ENCODE measurements at regions not wholly inside any gene's neighbourhood (a gene's known extent, or its start where the extent isn't known, plus 50 kb on each side); places are given as distances from the start of the nearest gene placed in this dataset.

- Histone ChIP-seq H2AFZ (ENCODE audit: insufficient read depth, low read depth, low read length, poor library complexity, severe bottlenecking) (no peak overlapping the region), H3K27ac (ENCODE audit: low read depth in 1 of 2, low read length in 2 of 2) (no peak overlapping the region), H3K4me3 (replicated peaks in 1 of 3; ENCODE audit: low read depth in 2 of 3, low read length in 3 of 3) (no peak overlapping the region), H3K4me2 (replicated peaks; ENCODE audit: extremely low read depth, low read length, poor library complexity, severe bottlenecking) (no peak overlapping the region), H3K27me3 (ENCODE audit: control insufficient read depth in 2 of 2, insufficient read depth in 2 of 2, low read length in 2 of 2) (no peaks in the 10 kb centered on the region), H3K36me3 (replicated peaks in 1 of 2; ENCODE audit: control insufficient read depth in 1 of 2, insufficient read depth in 2 of 2, low read length in 2 of 2) (no peaks in the 10 kb centered on the region), H4K20me1 (ENCODE audit: insufficient read depth, low read length) (no peaks in the 10 kb centered on the region), H3K9ac (ENCODE audit: insufficient read depth, low read length, poor library complexity, severe bottlenecking) (no peak overlapping the region), H3K79me2 (ENCODE audit: insufficient read depth, low read length) (no peaks in the 10 kb centered on the region), H3K9me3 (replicated peaks in 1 of 2; ENCODE audit: control insufficient read depth in 1 of 2, insufficient read depth in 1 of 2, low read length in 2 of 2) (peaks cover 0 to 5% of the 10 kb centered on the region in 2 donors), H3K4me1 (ENCODE audit: control insufficient read depth in 1 of 2, insufficient read depth in 2 of 2, low read length in 2 of 2) (no peaks in the 10 kb centered on the region)
- Mint-ChIP-seq H3K36me3 (no peaks in the 10 kb centered on the region), H3K27me3 (ENCODE audit: low read depth in 3 of 3) (peaks cover 2 to 6% (median 2%) of the 10 kb centered on the region in 3 donors), H3K27ac (no peak overlapping the region), H3K4me1 (no peaks in the 10 kb centered on the region), H3K9me3 (peaks cover 0 to 9% (median 4%) of the 10 kb centered on the region in 7 donors), H3K4me3 (no peak overlapping the region)
- WGBS (ENCODE audit: insufficient coverage): 88% methylated on average over 2 of the region's 2 CpGs
- no peak for DNase-seq
- intact Hi-C loops (cut with micrococcal nuclease): no loop called here
- TF ChIP-seq, protein P1, sequence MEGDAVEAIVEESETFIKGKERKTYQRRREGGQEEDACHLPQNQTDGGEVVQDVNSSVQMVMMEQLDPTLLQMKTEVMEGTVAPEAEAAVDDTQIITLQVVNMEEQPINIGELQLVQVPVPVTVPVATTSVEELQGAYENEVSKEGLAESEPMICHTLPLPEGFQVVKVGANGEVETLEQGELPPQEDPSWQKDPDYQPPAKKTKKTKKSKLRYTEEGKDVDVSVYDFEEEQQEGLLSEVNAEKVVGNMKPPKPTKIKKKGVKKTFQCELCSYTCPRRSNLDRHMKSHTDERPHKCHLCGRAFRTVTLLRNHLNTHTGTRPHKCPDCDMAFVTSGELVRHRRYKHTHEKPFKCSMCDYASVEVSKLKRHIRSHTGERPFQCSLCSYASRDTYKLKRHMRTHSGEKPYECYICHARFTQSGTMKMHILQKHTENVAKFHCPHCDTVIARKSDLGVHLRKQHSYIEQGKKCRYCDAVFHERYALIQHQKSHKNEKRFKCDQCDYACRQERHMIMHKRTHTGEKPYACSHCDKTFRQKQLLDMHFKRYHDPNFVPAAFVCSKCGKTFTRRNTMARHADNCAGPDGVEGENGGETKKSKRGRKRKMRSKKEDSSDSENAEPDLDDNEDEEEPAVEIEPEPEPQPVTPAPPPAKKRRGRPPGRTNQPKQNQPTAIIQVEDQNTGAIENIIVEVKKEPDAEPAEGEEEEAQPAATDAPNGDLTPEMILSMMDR (IDR thresholded peaks at IDR 0.05): no peak
Measured at GRCh38 chr9:1910269-1910811, 104.8 kb upstream of the SMARCA2 start.

DNA sequence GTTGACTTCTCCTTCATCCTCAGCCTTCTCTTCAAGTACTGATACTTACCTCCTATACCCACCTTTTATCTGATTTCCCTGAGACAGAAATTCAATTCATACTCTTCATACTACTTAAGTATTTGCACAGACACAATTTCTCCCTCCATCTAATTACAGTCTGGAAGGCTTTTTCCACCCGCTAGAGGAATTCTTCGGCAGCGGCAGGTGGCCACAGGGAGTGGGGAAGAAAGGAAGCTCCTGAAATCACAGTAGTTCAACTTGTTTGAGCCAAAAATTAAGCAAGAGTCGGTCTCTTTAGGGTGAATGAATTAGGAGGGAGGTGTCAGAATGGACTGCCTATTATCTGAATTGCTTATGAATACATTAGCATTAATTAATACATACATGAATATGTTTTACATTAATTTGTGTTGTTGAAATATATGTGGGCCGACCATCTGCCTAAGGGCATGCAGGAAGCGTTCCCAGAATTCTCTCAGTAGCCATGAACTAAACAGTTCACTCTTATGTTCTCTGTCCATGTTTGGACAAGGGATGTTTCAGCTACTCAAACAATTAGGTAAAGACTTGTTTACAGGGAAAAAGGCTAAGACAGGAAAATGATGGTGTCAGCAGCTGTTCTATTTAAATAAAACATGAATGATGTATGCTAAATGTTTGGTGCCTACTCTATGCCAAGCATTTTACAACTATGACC is 101.4 kb upstream of the SMARCA2 start:
- Histone ChIP-seq H3K36me3 (replicated peaks in 1 of 2; ENCODE audit: control insufficient read depth in 1 of 2, insufficient read depth in 2 of 2, low read length in 2 of 2) (no peaks in the 10 kb centered on the region), H3K9ac (ENCODE audit: insufficient read depth, low read length, poor library complexity, severe bottlenecking) (no peak overlapping the region), H3K4me2 (replicated peaks; ENCODE audit: extremely low read depth, low read length, poor library complexity, severe bottlenecking) (no peak overlapping the region), H3K4me1 (ENCODE audit: control insufficient read depth in 1 of 2, insufficient read depth in 2 of 2, low read length in 2 of 2) (no peaks in the 10 kb centered on the region), H3K27ac (ENCODE audit: low read depth in 1 of 2, low read length in 2 of 2) (no peak overlapping the region), H3K4me3 (replicated peaks in 1 of 3; ENCODE audit: low read depth in 2 of 3, low read length in 3 of 3) (no peak overlapping the region), H3K27me3 (ENCODE audit: control insufficient read depth in 2 of 2, insufficient read depth in 2 of 2, low read length in 2 of 2) (no peaks in the 10 kb centered on the region), H3K9me3 (replicated peaks in 1 of 2; ENCODE audit: control insufficient read depth in 1 of 2, insufficient read depth in 1 of 2, low read length in 2 of 2) (peaks cover 0 to 3% of the 10 kb centered on the region in 2 donors), H2AFZ (ENCODE audit: insufficient read depth, low read depth, low read length, poor library complexity, severe bottlenecking) (no peak overlapping the region), H4K20me1 (ENCODE audit: insufficient read depth, low read length) (no peaks in the 10 kb centered on the region), H3K79me2 (ENCODE audit: insufficient read depth, low read length) (no peaks in the 10 kb centered on the region)
- 92% methylated on average over 2 of the region's 6 CpGs for WGBS (ENCODE audit: insufficient coverage)
- H3K27me3 Mint-ChIP-seq (ENCODE audit: low read depth in 3 of 3): peaks cover 2 to 9% (median 8%) of the 10 kb centered on the region in 3 donors
- TF ChIP-seq, protein P1 (IDR thresholded peaks at IDR 0.05): no peak
- peaks cover 0 to 5% (median 2%) of the 10 kb centered on the region in 7 donors for H3K9me3 Mint-ChIP-seq
- no peak for DNase-seq
- H3K36me3 Mint-ChIP-seq: no peaks in the 10 kb centered on the region
- intact Hi-C loops (cut with micrococcal nuclease): no loop called here
- no peak overlapping the region for H3K4me3 Mint-ChIP-seq
- no peaks in the 10 kb centered on the region for H3K4me1 Mint-ChIP-seq
- H3K27ac Mint-ChIP-seq: no peak overlapping the region

Data from CD14-positive monocyte (primary cell).